Left kidney (tissue), 1 donor: ENCODE measurements at regions not wholly inside any gene's neighbourhood (a gene's known extent, or its start where the extent isn't known, plus 50 kb on each side); places are given as distances from the start of the nearest gene placed in this dataset.

Source experiments
- DNase-seq: peaks from one replicate; pipeline ENCODE4 v3.0.0-alpha.2; 2013

DNA sequence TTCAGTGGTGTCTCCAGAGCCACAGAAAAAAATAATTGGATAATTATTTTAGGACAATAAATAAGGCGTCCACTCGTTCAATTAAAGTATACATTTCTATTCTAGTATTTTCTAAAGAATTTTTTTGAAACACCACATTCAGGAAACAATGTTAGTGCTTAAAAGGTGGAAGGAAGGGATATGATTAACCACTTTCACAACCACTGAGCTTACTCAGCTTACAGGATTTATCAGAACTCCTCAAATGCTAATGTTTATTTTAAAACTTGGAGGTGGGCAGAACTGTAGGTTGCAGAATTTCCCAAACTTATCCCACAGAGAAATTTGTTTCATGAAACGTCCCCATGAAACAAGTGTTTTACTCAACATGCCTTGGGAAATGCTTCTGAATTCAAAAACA lies 54.3 kb upstream of the MAGEB2 start:
- no peak for DNase-seq
